Neural progenitor cell (in vitro differentiated cells): ENCODE measurements at regions not wholly inside any gene's neighbourhood (a gene's known extent, or its start where the extent isn't known, plus 50 kb on each side); places are given as distances from the start of the nearest gene placed in this dataset.

Source experiments
- EZH2 ChIP-seq: fragments of 200-600 bp; sonication (generic); IDR thresholded peaks from 2 replicates; pipeline ENCODE4 v1.6.1; 2017; ENCODE audit warnings: antibody characterized with exemption, mild to moderate bottlenecking, moderate library complexity
- EZH2phosphoT487 ChIP-seq: fragments of 200-600 bp; sonication (generic); IDR thresholded peaks from 2 replicates; pipeline ENCODE4 v1.6.1; 2017; ENCODE audit warnings: antibody characterized with exemption
- TF ChIP-seq, protein P1 (sequence below): fragments of 200-600 bp; sonication (generic); IDR thresholded peaks from 2 replicates; pipeline ENCODE4 v1.5.1; 2017; ENCODE audit warnings: antibody characterized with exemption, mild to moderate bottlenecking

DNA sequence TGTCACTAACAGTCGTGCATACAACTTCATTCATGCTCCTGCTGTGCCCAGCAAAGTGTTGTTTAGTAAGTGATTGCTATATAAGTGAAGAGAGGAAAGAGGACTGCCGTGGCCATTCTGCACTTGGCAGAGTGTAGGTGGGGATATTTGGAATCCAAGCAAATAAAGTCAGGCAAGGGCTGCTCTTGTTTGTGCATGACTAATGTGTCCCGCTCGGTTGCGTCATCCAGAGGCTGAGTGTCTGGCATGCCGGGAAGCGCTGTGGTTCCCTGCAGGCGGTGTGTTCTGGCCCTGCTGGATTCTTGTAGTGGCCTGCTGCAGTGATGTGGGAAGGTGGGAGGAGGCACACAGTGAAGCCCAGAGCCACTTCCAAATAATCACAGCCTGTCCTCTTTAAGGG lies 136.9 kb upstream of the ANKH start:
- TF ChIP-seq, protein P1, sequence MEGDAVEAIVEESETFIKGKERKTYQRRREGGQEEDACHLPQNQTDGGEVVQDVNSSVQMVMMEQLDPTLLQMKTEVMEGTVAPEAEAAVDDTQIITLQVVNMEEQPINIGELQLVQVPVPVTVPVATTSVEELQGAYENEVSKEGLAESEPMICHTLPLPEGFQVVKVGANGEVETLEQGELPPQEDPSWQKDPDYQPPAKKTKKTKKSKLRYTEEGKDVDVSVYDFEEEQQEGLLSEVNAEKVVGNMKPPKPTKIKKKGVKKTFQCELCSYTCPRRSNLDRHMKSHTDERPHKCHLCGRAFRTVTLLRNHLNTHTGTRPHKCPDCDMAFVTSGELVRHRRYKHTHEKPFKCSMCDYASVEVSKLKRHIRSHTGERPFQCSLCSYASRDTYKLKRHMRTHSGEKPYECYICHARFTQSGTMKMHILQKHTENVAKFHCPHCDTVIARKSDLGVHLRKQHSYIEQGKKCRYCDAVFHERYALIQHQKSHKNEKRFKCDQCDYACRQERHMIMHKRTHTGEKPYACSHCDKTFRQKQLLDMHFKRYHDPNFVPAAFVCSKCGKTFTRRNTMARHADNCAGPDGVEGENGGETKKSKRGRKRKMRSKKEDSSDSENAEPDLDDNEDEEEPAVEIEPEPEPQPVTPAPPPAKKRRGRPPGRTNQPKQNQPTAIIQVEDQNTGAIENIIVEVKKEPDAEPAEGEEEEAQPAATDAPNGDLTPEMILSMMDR = no peak
- TF ChIP-seq EZH2 (no peak), EZH2phosphoT487 (no peak)
